IMR-90 (cell line): ENCODE measurements at regions not wholly inside any gene's neighbourhood (a gene's known extent, or its start where the extent isn't known, plus 50 kb on each side); places are given as distances from the start of the nearest gene placed in this dataset.
"Not testable (repeated sequence)": the region's sequence is repeated elsewhere in the genome, so short reads cannot be mapped to it uniquely, and the experiment has no call there.

ENCODE experiments used
- BHLHE40 ChIP-seq: fragments of 150-350 bp; IDR thresholded peaks from 2 replicates; pipeline ENCODE4 v1.6.1; 2016; ENCODE audit warnings: mild to moderate bottlenecking, low read depth, low read length
- CEBPB ChIP-seq: IDR thresholded peaks from 2 replicates; pipeline ENCODE4 v1.6.1; 2012; ENCODE audit warnings: low read depth, low read length, improper control_type of control experiment
- MAFK ChIP-seq: IDR thresholded peaks from 2 replicates; pipeline ENCODE4 v1.6.1; 2012; ENCODE audit warnings: low read depth, low read length, improper control_type of control experiment
- MAZ ChIP-seq: IDR thresholded peaks from 2 replicates; pipeline ENCODE4 v1.6.1; 2012; ENCODE audit warnings: low read depth, mild to moderate bottlenecking, low read length, improper control_type of control experiment, moderate library complexity, borderline replicate concordance
- POLR2A ChIP-seq: IDR thresholded peaks from 2 replicates; pipeline ENCODE4 v1.6.1; 2012; ENCODE audit warnings: mild to moderate bottlenecking, low read depth, low read length
- RAD21 ChIP-seq: IDR thresholded peaks from 2 replicates; pipeline ENCODE4 v1.6.1; 2012; ENCODE audit warnings: low read length, improper control_type of control experiment
- RCOR1 ChIP-seq: IDR thresholded peaks from 2 replicates; pipeline ENCODE4 v1.6.1; 2012; ENCODE audit warnings: mild to moderate bottlenecking, low read length, improper control_type of control experiment; ENCODE audit not compliant: insufficient replicate concordance
- RFX5 ChIP-seq: IDR thresholded peaks from 2 replicates; pipeline ENCODE4 v1.8.0; 2012; ENCODE audit warnings: low read depth, mild to moderate bottlenecking, low read length, moderate library complexity
- SMC3 ChIP-seq: fragments of 150-350 bp; IDR thresholded peaks from 2 replicates; pipeline ENCODE4 v1.6.1; 2016; ENCODE audit warnings: low read depth, mild to moderate bottlenecking, antibody characterized with exemption, low read length, moderate library complexity
- TF ChIP-seq, protein P1 (sequence below): conservative IDR thresholded peaks from 2 replicates; pipeline ENCODE4 v1.5.1; 2012; ENCODE audit warnings: mild to moderate bottlenecking, low read depth, low read length, improper control_type of control experiment
- TF ChIP-seq, protein P2 (sequence below): fragments of 150-350 bp; IDR thresholded peaks from 2 replicates; pipeline ENCODE4 v1.6.1; 2017; ENCODE audit warnings: mild to moderate bottlenecking, antibody characterized with exemption, low read length, low read depth
- TF ChIP-seq, protein P3 (sequence below): fragments of 150-350 bp; IDR thresholded peaks from 2 replicates; pipeline ENCODE4 v1.6.1; 2016; ENCODE audit warnings: low read depth, mild to moderate bottlenecking, low read length, moderate library complexity, borderline replicate concordance

DNA sequence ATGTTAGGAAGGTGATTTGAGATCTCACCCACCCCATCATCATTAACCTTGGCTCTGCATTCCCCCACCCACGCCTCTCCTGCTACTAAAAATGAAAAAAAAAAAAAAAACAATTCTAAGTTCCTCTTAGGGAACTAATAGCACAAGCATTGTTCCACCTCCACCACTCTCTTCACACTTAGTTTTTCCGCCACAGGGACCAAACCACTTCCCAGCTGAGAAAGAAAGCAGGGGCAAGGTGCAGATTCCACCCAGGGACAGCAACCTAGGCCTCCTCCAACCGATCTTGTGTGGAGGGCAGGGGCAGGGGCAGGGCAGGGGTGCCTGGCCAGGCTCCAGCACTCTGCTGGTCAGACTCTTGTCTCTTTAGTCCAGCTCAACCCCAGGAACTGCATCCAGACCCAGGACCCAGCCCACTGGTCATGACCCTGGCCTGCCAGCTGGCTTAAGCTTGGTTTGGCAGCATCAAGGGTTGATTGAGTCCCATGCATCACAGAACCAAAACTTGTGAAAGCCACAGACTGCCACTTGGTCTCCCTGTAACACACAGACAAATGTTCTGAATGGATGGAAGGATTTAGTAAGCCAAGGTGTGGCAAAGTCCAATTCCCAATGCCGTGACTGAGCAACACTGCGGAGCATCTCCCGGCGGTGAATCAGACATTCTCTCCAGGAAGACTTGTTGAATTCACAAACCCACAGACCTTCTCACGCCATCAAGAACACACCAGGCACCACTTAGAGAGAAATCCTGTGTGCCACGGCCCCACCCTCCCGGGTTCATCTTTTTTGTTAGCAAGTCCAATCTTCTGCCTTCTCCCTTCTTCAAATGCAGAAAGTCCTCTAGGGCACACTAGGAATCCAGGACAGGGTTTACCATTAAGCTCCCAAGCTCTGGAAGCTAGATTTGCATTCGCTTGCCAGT lies 900.5 kb downstream of the TUBA3C start:
- TF ChIP-seq, protein P1, sequence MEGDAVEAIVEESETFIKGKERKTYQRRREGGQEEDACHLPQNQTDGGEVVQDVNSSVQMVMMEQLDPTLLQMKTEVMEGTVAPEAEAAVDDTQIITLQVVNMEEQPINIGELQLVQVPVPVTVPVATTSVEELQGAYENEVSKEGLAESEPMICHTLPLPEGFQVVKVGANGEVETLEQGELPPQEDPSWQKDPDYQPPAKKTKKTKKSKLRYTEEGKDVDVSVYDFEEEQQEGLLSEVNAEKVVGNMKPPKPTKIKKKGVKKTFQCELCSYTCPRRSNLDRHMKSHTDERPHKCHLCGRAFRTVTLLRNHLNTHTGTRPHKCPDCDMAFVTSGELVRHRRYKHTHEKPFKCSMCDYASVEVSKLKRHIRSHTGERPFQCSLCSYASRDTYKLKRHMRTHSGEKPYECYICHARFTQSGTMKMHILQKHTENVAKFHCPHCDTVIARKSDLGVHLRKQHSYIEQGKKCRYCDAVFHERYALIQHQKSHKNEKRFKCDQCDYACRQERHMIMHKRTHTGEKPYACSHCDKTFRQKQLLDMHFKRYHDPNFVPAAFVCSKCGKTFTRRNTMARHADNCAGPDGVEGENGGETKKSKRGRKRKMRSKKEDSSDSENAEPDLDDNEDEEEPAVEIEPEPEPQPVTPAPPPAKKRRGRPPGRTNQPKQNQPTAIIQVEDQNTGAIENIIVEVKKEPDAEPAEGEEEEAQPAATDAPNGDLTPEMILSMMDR: not testable (repeated sequence)
- not testable (repeated sequence) for TF ChIP-seq RAD21, MAFK, POLR2A, MAZ, CEBPB, SMC3, RCOR1, RFX5, BHLHE40
- TF ChIP-seq, protein P2, sequence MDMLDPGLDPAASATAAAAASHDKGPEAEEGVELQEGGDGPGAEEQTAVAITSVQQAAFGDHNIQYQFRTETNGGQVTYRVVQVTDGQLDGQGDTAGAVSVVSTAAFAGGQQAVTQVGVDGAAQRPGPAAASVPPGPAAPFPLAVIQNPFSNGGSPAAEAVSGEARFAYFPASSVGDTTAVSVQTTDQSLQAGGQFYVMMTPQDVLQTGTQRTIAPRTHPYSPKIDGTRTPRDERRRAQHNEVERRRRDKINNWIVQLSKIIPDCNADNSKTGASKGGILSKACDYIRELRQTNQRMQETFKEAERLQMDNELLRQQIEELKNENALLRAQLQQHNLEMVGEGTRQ: not testable (repeated sequence)
- TF ChIP-seq, protein P3, sequence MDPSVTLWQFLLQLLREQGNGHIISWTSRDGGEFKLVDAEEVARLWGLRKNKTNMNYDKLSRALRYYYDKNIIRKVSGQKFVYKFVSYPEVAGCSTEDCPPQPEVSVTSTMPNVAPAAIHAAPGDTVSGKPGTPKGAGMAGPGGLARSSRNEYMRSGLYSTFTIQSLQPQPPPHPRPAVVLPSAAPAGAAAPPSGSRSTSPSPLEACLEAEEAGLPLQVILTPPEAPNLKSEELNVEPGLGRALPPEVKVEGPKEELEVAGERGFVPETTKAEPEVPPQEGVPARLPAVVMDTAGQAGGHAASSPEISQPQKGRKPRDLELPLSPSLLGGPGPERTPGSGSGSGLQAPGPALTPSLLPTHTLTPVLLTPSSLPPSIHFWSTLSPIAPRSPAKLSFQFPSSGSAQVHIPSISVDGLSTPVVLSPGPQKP: not testable (repeated sequence)
